ENCODE measurements at regions not wholly inside any gene's neighbourhood (a gene's known extent, or its start where the extent isn't known, plus 50 kb on each side); places are given as distances from the start of the nearest gene placed in this dataset.
A peak's percentile ranks its signal among the peaks of the same experiment; 100 is the strongest.

- Histone ChIP-seq H3K9ac (ENCODE audit: insufficient read depth in 1 of 2, low read length in 2 of 2) (no peak overlapping the region), H3K4me3 (no peak overlapping the region), H3K36me3 (ENCODE audit: control insufficient read depth in 4 of 4, insufficient read depth in 4 of 4, low read length in 4 of 4) (no peaks in the 10 kb centered on the region), H3K9me3 (ENCODE audit: control insufficient read depth in 4 of 4, insufficient read depth in 3 of 4, low read length in 3 of 4) (no peaks in the 10 kb centered on the region), H3K4me1 (ENCODE audit: control insufficient read depth in 5 of 5, insufficient read depth in 5 of 5, low read length in 5 of 5) (peaks cover 0 to 23% (median 5%) of the 10 kb centered on the region in 5 donors), H3K27me3 (ENCODE audit: control insufficient read depth in 3 of 3, insufficient read depth in 3 of 3, low read length in 2 of 3) (no peaks in the 10 kb centered on the region), H3K27ac (ENCODE audit: low read depth in 1 of 2, low read length in 1 of 2) (no peak overlapping the region)
- 86 to 87% methylated on average over 7 of the region's 7 CpGs for WGBS, 2 donors
- TF ChIP-seq CTCF (IDR thresholded peaks at IDR 0.05; ENCODE audit: control extremely low read depth, extremely low read depth): no peak
- DNase-seq: no peak
- ATAC-seq (ENCODE audit: insufficient read depth, low FRiP score): no peak
Measured at GRCh38 chr2:221156062-221156734, 415.9 kb downstream of the EPHA4 start.

- 88 to 89% methylated on average over 1 of the region's 1 CpG for WGBS, 2 donors
- no peak overlapping the region for H3K4me3 ChIP-seq
- no peak overlapping the region for H3K27ac ChIP-seq (ENCODE audit: low read depth in 1 of 2, low read length in 1 of 2)
- H3K4me1 ChIP-seq (ENCODE audit: control insufficient read depth in 5 of 5, insufficient read depth in 5 of 5, low read length in 5 of 5): peaks cover 0 to 5% (median 4%) of the 10 kb centered on the region in 5 donors
- ATAC-seq (ENCODE audit: insufficient read depth, low FRiP score) (no peak), DNase-seq (no peak)
- no peaks in the 10 kb centered on the region for H3K36me3 ChIP-seq (ENCODE audit: control insufficient read depth in 4 of 4, insufficient read depth in 4 of 4, low read length in 4 of 4)
- no peak overlapping the region for H3K9ac ChIP-seq (ENCODE audit: insufficient read depth in 1 of 2, low read length in 2 of 2)
- H3K27me3 ChIP-seq (ENCODE audit: control insufficient read depth in 3 of 3, insufficient read depth in 3 of 3, low read length in 2 of 3): no peaks in the 10 kb centered on the region
- H3K9me3 ChIP-seq (ENCODE audit: control insufficient read depth in 4 of 4, insufficient read depth in 3 of 4, low read length in 3 of 4): no peaks in the 10 kb centered on the region
- no peak for TF ChIP-seq CTCF (IDR thresholded peaks at IDR 0.05; ENCODE audit: control extremely low read depth, extremely low read depth)
Measured at GRCh38 chr2:221161186-221161585, 410.9 kb downstream of the EPHA4 start.

GRCh38 chr2:221166292-221166691 is 405.8 kb downstream of the EPHA4 start:
- Histone ChIP-seq H3K4me3 (no peak overlapping the region), H3K9ac (ENCODE audit: insufficient read depth in 1 of 2, low read length in 2 of 2) (no peak overlapping the region), H3K9me3 (ENCODE audit: control insufficient read depth in 4 of 4, insufficient read depth in 3 of 4, low read length in 3 of 4) (no peaks in the 10 kb centered on the region), H3K27ac (ENCODE audit: low read depth in 1 of 2, low read length in 1 of 2) (no peak overlapping the region), H3K36me3 (ENCODE audit: control insufficient read depth in 4 of 4, insufficient read depth in 4 of 4, low read length in 4 of 4) (no peaks in the 10 kb centered on the region), H3K27me3 (ENCODE audit: control insufficient read depth in 3 of 3, insufficient read depth in 3 of 3, low read length in 2 of 3) (no peaks in the 10 kb centered on the region), H3K4me1 (ENCODE audit: control insufficient read depth in 5 of 5, insufficient read depth in 5 of 5, low read length in 5 of 5) (peaks cover 0 to 21% (median 2%) of the 10 kb centered on the region in 5 donors)
- no peak for ATAC-seq (ENCODE audit: insufficient read depth, low FRiP score)
- 64 to 76% methylated on average over 7 of the region's 7 CpGs for WGBS, 2 donors
- no peak for TF ChIP-seq CTCF (IDR thresholded peaks at IDR 0.05; ENCODE audit: control extremely low read depth, extremely low read depth)
- DNase-seq: peak; percentile 83 to 93 (median 92)

- DNase-seq (no peak), ATAC-seq (ENCODE audit: insufficient read depth, low FRiP score) (no peak)
- no peak for TF ChIP-seq CTCF (IDR thresholded peaks at IDR 0.05; ENCODE audit: control extremely low read depth, extremely low read depth)
Measured at GRCh38 chr2:221167561-221167960, 404.5 kb downstream of the EPHA4 start.

More at GRCh38 chr2:221167561-221167960, 404.5 kb downstream of the EPHA4 start:
- no peaks in the 10 kb centered on the region for H3K36me3 ChIP-seq (ENCODE audit: control insufficient read depth in 4 of 4, insufficient read depth in 4 of 4, low read length in 4 of 4)
- no peak overlapping the region for H3K4me3 ChIP-seq
- H3K27ac ChIP-seq (ENCODE audit: low read depth in 1 of 2, low read length in 1 of 2): no peak overlapping the region
- peaks cover 0 to 21% (median 0%) of the 10 kb centered on the region in 5 donors for H3K4me1 ChIP-seq (ENCODE audit: control insufficient read depth in 5 of 5, insufficient read depth in 5 of 5, low read length in 5 of 5)
- no peaks in the 10 kb centered on the region for H3K9me3 ChIP-seq (ENCODE audit: control insufficient read depth in 4 of 4, insufficient read depth in 3 of 4, low read length in 3 of 4)
- H3K9ac ChIP-seq (ENCODE audit: insufficient read depth in 1 of 2, low read length in 2 of 2): no peak overlapping the region
- H3K27me3 ChIP-seq (ENCODE audit: control insufficient read depth in 3 of 3, insufficient read depth in 3 of 3, low read length in 2 of 3): no peaks in the 10 kb centered on the region

Data from lung (tissue), 11 donors.